Ectodermal cell (in vitro differentiated cells): ENCODE measurements at regions not wholly inside any gene's neighbourhood (a gene's known extent, or its start where the extent isn't known, plus 50 kb on each side); places are given as distances from the start of the nearest gene placed in this dataset.
"Not testable (repeated sequence)": the region's sequence is repeated elsewhere in the genome, so short reads cannot be mapped to it uniquely, and the experiment has no call there.

Experiments
- H3K27ac ChIP-seq: 2 replicates; pipeline ENCODE4 v1.7.0; 2013; ENCODE audit warnings: mild to moderate bottlenecking, low read depth, low read length; ENCODE audit not compliant: insufficient read depth, poor library complexity, severe bottlenecking
- H3K27me3 ChIP-seq: 2 replicates; pipeline ENCODE4 v1.7.0; 2013; ENCODE audit warnings: mild to moderate bottlenecking, low read length; ENCODE audit not compliant: insufficient read depth, control insufficient read depth, poor library complexity, severe bottlenecking
- H3K36me3 ChIP-seq: one replicate; pipeline ENCODE4 v1.7.0; 2013; ENCODE audit warnings: low read length; ENCODE audit not compliant: control insufficient read depth, insufficient read depth
- H3K4me1 ChIP-seq: one replicate; pipeline ENCODE4 v1.7.0; 2013; ENCODE audit warnings: low read length; ENCODE audit not compliant: control insufficient read depth, insufficient read depth
- H3K4me3 ChIP-seq: 2 replicates; pipeline ENCODE4 v1.7.0; 2013; ENCODE audit warnings: low read depth, low read length, control low read depth; ENCODE audit not compliant: insufficient read depth
- H3K9me3 ChIP-seq: 2 replicates; pipeline ENCODE4 v1.7.0; 2013; ENCODE audit warnings: mild to moderate bottlenecking, low read length, moderate library complexity; ENCODE audit not compliant: control insufficient read depth
- WGBS, 2 experiments: methylation state at CpG; one replicate each; pipeline ENCODE4 v1.1.7; 2013; ENCODE audit warnings: missing lambda C conversion rate in 2 of 2; 5-methylcytosine and 5-hydroxymethylcytosine counted together

DNA sequence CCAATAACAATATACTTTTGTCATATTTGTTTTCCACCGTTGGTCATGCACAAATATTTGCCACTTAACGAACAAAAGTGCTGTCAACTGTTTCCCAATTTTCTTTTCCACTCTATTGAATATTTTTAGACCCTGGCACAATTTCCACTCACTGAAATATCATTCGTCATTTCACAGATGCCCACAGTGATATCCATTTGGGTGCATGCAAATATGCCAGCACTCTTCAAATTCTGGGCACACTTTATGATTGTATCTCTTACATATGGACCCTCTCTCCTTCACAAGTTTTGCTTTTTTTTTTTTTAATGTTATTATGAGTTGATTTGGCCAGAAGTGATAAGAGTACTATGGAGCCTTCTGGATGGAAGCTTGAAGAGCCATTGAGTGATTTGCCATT lies 1557.3 kb upstream of the FLRT2 start:
- 93 to 94% methylated on average over 3 of the region's 3 CpGs for WGBS, 2 experiments
- H3K27me3 ChIP-seq = no peaks in the 10 kb centered on the region

DNA sequence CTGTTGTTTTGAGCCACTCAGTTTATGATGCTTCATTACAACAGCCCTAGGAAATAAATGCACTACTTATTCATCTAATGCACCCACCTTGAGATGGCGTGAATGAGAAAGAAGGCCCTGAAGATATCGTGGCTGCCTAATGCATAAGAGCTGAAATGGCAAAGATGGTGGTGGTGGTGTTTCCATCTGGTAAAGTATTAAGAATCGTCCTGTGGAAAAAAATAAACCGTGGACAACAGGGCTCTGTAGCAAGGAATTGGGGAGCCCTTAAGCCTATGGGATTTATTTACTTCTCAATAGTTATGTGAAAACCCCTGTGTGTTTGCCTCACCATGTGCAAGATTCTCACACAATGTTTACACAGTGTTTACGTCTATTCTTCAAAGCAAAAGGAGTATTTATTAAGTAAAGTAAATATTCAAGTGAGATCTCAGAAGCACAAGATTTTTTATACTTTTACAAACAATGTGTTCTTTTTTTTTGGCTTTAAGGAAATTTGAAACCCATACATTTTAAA lies 1555.2 kb upstream of the FLRT2 start:
- Histone ChIP-seq H3K4me3 (no peak overlapping the region), H3K9me3 (no peaks in the 10 kb centered on the region), H3K27me3 (no peaks in the 10 kb centered on the region), H3K36me3 (no peaks in the 10 kb centered on the region), H3K27ac (no peak overlapping the region), H3K4me1 (no peaks in the 10 kb centered on the region)
- 93 to 96% methylated on average over 4 of the region's 5 CpGs for WGBS, 2 experiments

More for the DNA sequence above, 1557.3 kb upstream of the FLRT2 start:
- no peaks in the 10 kb centered on the region for H3K36me3 ChIP-seq
- H3K4me3 ChIP-seq = no peak overlapping the region
- H3K9me3 ChIP-seq = no peaks in the 10 kb centered on the region
- H3K4me1 ChIP-seq = no peaks in the 10 kb centered on the region
- no peak overlapping the region for H3K27ac ChIP-seq

DNA sequence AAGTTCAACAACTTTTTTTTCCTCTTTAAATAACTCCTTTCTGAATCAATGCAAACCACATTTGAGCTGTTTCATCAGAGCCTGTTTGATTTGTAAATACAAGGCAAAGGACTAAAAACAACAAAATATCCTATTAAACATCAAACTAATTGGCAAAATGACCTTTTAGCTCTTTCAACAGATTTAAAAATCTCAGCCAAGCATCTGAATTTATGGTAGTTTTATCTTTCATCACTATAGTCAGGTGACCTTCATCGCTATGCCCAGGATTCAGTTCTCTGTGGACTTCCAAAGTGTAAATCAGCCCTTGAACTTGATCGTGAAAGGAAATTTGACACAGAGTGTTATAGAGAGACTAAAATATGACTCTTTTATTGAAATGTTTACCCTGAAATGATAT lies 1554.5 kb upstream of the FLRT2 start:
- no peaks in the 10 kb centered on the region for H3K27me3 ChIP-seq
- WGBS, 2 experiments = 100% methylated on average over 2 of the region's 2 CpGs
- H3K9me3 ChIP-seq = no peaks in the 10 kb centered on the region
- no peaks in the 10 kb centered on the region for H3K4me1 ChIP-seq
- no peaks in the 10 kb centered on the region for H3K36me3 ChIP-seq
- H3K27ac ChIP-seq = no peak overlapping the region
- no peak overlapping the region for H3K4me3 ChIP-seq

DNA sequence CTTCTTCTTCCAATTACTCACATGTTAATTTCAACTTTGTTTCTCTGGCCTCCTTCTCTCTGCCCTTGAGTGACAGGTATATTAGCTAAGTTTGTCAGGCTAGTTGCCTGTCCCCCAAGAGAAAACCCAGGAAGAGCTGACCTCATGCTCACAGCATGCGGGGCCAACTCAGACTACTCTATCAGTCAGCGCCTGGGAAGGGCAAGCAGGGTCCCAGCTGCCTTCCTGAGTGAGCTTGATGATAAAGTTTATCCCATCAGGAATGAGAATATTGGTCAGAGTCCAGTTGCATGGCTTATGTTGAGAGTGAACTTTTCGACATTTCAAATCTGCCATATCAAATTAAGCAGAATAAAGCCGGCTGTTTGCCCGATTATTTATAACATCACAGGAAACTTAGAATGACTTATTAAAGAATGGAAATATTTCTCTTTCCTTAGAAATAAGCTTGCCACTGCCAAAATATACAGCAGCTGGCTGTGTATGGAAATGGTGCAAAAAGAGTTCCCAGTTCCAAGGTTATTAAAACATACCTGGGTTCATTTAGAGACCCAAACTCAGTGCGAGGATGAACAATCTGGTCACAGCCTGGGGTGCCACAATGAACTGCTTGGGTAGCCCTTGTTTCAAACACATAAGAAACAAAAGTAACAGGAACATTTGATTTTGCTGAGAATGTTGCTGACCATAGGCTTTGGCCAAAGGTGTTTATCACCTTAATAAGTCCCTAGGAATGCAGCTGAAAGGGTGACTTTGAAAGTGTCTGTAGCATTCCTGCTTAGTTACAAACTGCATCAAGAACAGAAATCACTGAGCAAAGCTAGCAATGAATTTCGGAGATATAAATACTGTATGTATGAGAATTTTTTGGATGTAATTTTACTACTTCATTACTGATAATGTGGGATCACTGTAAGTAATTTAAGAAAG lies 1553.8 kb upstream of the FLRT2 start:
- no peak overlapping the region for H3K4me3 ChIP-seq
- H3K36me3 ChIP-seq = no peaks in the 10 kb centered on the region
- no peaks in the 10 kb centered on the region for H3K4me1 ChIP-seq
- 85 to 92% methylated on average over 3 to 7 of the region's 7 CpGs for WGBS, 2 experiments
- H3K27ac ChIP-seq = no peak overlapping the region
- H3K9me3 ChIP-seq = no peaks in the 10 kb centered on the region
- H3K27me3 ChIP-seq = no peaks in the 10 kb centered on the region

DNA sequence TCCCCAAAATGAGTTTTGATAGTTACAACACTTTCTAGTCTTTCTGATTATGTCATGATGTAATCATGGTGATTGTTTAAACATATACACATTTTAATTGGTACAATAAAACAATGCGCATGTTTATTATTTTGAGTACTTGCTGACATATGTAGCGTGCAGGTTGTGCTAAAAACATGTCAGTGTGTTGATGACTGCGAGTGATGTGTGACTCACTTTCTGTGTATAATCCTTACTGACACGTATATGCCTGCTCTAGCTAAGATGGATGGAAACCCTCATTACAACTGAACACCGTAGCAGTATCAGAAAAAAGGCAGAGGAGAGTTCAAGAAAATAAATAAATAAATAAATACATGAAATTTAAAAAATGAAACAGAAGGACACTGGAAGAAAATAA lies 1552.4 kb upstream of the FLRT2 start:
- no peak overlapping the region for H3K4me3 ChIP-seq
- no peaks in the 10 kb centered on the region for H3K4me1 ChIP-seq
- 90 to 97% methylated on average over 3 to 5 of the region's 5 CpGs for WGBS, 2 experiments
- no peaks in the 10 kb centered on the region for H3K27me3 ChIP-seq
- H3K36me3 ChIP-seq = no peaks in the 10 kb centered on the region
- no peak overlapping the region for H3K27ac ChIP-seq
- H3K9me3 ChIP-seq = no peaks in the 10 kb centered on the region

DNA sequence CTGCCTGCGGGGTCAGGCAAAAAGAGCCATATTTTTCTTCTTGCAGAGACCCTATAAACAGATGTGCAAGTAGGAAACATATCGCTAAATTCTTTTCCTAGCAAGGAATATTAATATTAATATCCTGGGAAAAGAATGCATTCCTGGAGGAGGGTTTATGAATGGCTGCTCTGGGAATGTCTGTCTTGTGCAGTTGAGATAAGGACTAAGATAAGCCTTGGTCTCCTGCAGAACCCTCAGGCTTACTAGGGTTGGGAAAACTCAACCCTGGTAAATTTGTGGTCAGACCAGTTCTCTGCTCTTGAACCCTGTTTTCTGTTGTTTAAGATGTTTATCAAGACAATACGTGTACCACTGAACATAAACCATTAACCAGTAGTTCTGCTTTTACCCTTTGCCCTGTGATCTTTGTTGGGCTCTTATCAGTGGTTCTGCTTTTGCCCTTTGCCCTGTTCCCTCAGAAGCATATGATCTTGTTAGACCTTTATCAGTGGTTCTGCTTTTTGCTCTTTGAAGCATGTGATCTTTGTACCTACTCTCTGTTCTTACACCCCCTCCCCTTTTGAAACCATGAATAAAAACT lies 1548.2 kb upstream of the FLRT2 start:
- H3K36me3 ChIP-seq, H3K4me1 ChIP-seq, H3K9me3 ChIP-seq, H3K4me3 ChIP-seq, H3K27me3 ChIP-seq, H3K27ac ChIP-seq: not testable (repeated sequence)
- WGBS, 2 experiments = 90 to 94% methylated on average over 3 of the region's 3 CpGs

DNA sequence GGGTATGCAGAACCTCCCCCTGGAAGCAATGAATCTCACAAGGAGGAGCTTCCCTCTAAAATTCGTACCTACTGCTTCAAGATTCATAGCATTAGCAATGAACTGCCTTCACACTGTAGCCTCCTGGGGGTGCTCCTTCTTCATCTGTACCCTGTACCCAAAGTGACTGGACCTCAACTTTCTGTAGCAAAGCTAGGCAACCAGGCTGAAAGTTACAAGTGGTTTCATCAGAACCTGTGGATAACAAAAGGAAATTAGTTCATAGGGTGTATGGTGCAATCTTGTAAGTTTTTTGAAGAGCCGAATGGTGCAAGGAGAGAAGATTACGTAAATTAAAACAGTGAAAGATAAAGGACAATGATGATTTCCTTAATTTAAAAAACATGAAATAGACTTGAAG lies 1541.7 kb upstream of the FLRT2 start:
- Histone ChIP-seq H3K9me3 (no peaks in the 10 kb centered on the region), H3K27me3 (no peaks in the 10 kb centered on the region), H3K36me3 (no peaks in the 10 kb centered on the region), H3K27ac (no peak overlapping the region), H3K4me1 (no peaks in the 10 kb centered on the region), H3K4me3 (no peak overlapping the region)
- 93 to 96% methylated on average over 3 of the region's 3 CpGs for WGBS, 2 experiments

DNA sequence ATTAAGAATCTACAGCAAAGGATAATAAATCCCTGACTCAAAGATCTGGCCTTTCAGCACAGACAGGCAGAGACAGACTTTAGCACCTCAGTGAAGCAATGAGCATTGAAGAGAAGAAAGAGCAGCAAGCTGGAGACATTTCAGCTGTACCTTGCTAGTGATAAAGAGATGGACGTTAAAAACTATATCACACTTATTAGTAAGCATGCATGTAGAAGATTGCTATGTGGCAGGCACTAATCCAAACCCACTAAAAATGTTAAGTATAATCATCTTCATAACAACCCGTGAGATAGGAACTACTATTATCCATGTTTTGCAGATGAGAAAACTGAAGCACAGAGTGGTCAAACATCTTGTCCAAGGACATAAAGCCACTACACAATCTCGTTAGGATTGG lies 1538.3 kb upstream of the FLRT2 start:
- H3K4me1 ChIP-seq = no peaks in the 10 kb centered on the region
- no peak overlapping the region for H3K4me3 ChIP-seq
- H3K27ac ChIP-seq = no peak overlapping the region
- H3K36me3 ChIP-seq = no peaks in the 10 kb centered on the region
- no peaks in the 10 kb centered on the region for H3K9me3 ChIP-seq
- H3K27me3 ChIP-seq = no peaks in the 10 kb centered on the region
- 95 to 96% methylated on average over 2 of the region's 3 CpGs for WGBS, 2 experiments

DNA sequence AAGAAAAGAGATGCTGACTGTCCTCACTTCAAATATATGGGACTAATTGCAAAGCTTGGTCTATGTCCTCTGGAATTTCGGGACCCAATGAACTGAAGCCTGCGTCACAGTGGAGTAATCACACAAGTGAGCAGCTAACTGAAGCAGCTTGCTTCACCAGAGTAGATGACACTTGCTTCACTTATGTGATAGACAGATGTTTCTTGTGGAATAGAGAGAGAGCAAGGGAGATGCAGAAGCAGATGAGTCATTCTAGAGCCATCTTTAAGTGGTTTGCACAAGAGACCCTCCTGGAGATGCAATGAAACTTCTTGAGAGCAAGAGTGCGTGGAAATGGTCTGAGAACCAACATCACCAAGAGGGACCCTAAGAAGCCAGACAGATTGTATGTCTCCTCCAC lies 1537.1 kb upstream of the FLRT2 start:
- H3K36me3 ChIP-seq = no peaks in the 10 kb centered on the region
- no peaks in the 10 kb centered on the region for H3K27me3 ChIP-seq
- no peaks in the 10 kb centered on the region for H3K4me1 ChIP-seq
- H3K9me3 ChIP-seq = no peaks in the 10 kb centered on the region
- WGBS, 2 experiments = 91 to 96% methylated on average over 3 of the region's 3 CpGs
- H3K27ac ChIP-seq = no peak overlapping the region
- H3K4me3 ChIP-seq = no peak overlapping the region

DNA sequence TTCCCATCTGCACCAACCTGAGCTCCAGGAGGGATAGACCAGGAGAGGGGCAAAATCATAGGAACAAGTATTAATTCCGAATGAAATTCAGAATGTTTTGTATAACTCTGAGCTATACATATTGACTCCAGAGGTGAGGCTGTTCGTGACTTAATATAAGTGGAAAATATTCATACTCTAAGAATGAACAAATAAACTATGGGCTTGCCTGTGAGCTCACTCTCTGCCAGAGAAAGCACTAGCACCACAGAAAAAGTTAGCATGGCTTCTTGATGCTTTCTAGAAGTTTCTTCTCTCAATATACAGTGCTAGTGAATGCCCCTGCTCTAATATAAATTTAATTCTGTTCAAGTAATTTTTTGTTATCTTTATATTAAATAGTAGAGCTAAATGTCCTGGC lies 1536.4 kb upstream of the FLRT2 start:
- H3K27me3 ChIP-seq = no peaks in the 10 kb centered on the region

More for the DNA sequence above, 1536.4 kb upstream of the FLRT2 start:
- no peaks in the 10 kb centered on the region for H3K9me3 ChIP-seq
- H3K4me3 ChIP-seq = no peak overlapping the region
- no peaks in the 10 kb centered on the region for H3K4me1 ChIP-seq
- no peaks in the 10 kb centered on the region for H3K36me3 ChIP-seq
- H3K27ac ChIP-seq = no peak overlapping the region
- 86 to 91% methylated on average over 1 to 2 of the region's 2 CpGs for WGBS, 2 experiments
